ENCODE measurements at regions not wholly inside any gene's neighbourhood (a gene's known extent, or its start where the extent isn't known, plus 50 kb on each side); places are given as distances from the start of the nearest gene placed in this dataset.

DNA sequence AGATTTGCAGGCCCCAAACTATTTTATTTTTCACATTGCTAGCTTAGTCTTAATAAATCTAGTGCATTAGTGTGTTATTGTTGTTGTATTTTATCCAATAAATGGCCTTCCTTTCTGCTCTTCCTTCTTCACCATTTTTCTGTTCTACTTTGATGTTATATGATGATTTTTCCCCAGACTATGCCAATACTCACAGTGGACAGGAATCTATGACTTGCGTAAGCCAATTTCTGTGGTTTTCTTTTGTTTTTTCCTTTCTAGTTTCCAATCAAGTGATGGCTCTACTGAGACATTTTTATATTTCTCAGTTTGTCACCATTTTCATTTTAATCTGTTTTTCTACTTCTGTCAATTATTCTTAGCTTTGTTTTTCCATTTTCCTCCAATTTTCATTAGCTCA, 106.8 kb upstream of the FBXL7 start:
- no peaks in the 10 kb centered on the region for H3K9me3 ChIP-seq
- H3K4me1 ChIP-seq, result no peaks in the 10 kb centered on the region
- no peak for DNase-seq (ENCODE audit: extremely low spot score)
- intact Hi-C loops (cut with DNase I), result no loop called here
- TF ChIP-seq, protein P1, sequence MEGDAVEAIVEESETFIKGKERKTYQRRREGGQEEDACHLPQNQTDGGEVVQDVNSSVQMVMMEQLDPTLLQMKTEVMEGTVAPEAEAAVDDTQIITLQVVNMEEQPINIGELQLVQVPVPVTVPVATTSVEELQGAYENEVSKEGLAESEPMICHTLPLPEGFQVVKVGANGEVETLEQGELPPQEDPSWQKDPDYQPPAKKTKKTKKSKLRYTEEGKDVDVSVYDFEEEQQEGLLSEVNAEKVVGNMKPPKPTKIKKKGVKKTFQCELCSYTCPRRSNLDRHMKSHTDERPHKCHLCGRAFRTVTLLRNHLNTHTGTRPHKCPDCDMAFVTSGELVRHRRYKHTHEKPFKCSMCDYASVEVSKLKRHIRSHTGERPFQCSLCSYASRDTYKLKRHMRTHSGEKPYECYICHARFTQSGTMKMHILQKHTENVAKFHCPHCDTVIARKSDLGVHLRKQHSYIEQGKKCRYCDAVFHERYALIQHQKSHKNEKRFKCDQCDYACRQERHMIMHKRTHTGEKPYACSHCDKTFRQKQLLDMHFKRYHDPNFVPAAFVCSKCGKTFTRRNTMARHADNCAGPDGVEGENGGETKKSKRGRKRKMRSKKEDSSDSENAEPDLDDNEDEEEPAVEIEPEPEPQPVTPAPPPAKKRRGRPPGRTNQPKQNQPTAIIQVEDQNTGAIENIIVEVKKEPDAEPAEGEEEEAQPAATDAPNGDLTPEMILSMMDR (IDR thresholded peaks at IDR 0.05), result no peak
- TF ChIP-seq POLR2A (IDR thresholded peaks at IDR 0.05; ENCODE audit: low read depth) (no peak), POLR2AphosphoS5 (IDR thresholded peaks at IDR 0.05) (no peak), EP300 (IDR thresholded peaks at IDR 0.05) (no peak)
- WGBS, result 96% methylated on average over 1 of the region's 1 CpG
- no peak overlapping the region for H3K27ac ChIP-seq (replicated peaks in 1 of 4)
- H3K4me3 ChIP-seq, result no peak overlapping the region
- no peaks in the 10 kb centered on the region for H3K36me3 ChIP-seq
- no peaks in the 10 kb centered on the region for H3K27me3 ChIP-seq

DNA sequence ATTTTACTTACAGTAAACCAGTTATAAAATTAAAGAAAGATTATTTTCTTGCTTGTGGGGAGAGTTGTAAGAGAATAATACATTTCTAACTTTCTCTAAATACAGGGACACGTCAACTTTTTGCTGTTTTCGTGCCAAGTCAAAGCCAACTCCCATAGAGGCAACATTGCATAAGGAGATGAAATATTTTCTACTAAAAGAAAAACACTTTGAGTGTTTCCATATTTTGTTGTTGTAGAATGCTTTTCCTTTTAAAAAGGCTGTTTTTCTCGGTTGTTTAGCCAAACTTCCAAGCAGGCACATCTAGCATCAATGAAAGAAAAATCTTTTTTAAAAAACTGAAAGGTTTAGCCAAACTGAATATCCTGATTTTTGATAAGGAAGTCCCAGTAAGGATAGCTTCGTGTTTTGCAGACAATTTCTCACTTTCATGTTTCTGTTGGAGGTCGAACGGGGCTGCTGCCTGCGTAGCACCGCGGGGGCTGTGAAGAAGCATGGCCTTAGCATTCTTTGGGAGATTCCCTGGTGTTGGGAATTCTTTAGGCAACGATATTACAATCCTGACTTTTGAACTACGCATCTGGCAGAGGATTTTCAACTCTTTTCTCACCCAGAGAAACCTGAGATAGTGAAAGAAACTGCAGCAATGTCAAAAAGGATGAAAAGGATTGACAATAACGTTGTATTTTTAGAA, 108.1 kb upstream of the FBXL7 start:
- TF ChIP-seq POLR2AphosphoS5 (IDR thresholded peaks at IDR 0.05) (no peak), EP300 (IDR thresholded peaks at IDR 0.05) (no peak), POLR2A (IDR thresholded peaks at IDR 0.05; ENCODE audit: low read depth) (no peak)
- TF ChIP-seq, protein P1 (IDR thresholded peaks at IDR 0.05), result no peak
- intact Hi-C loops (cut with DNase I), result no loop called here
- H3K27ac ChIP-seq (replicated peaks in 1 of 4), result no peak overlapping the region
- WGBS, result 61% methylated on average over 12 of the region's 12 CpGs
- no peak overlapping the region for H3K4me3 ChIP-seq
- no peaks in the 10 kb centered on the region for H3K9me3 ChIP-seq
- no peak for DNase-seq (ENCODE audit: extremely low spot score)
- H3K27me3 ChIP-seq, result no peaks in the 10 kb centered on the region
- no peaks in the 10 kb centered on the region for H3K4me1 ChIP-seq
- no peaks in the 10 kb centered on the region for H3K36me3 ChIP-seq

GRCh38 chr5:15388866-15389265, 111.1 kb upstream of the FBXL7 start:
- H3K36me3 ChIP-seq, result no peaks in the 10 kb centered on the region
- WGBS, result 63% methylated on average over 2 of the region's 2 CpGs
- TF ChIP-seq, protein P1 (IDR thresholded peaks at IDR 0.05), result no peak
- TF ChIP-seq POLR2AphosphoS5 (IDR thresholded peaks at IDR 0.05), result no peak
- no peak for TF ChIP-seq POLR2A (IDR thresholded peaks at IDR 0.05; ENCODE audit: low read depth)
- no peak for TF ChIP-seq EP300 (IDR thresholded peaks at IDR 0.05)
- no peak overlapping the region for H3K4me3 ChIP-seq
- no peaks in the 10 kb centered on the region for H3K9me3 ChIP-seq
- no peaks in the 10 kb centered on the region for H3K27me3 ChIP-seq
- no peak for DNase-seq (ENCODE audit: extremely low spot score)
- no peaks in the 10 kb centered on the region for H3K4me1 ChIP-seq
- intact Hi-C loops (cut with DNase I), result loop anchor here (5.0 to 10.0 kb wide), 2 partner anchors 433 to 606 kb away; no protein-coding TSS in a partner anchor
- no peak overlapping the region for H3K27ac ChIP-seq (replicated peaks in 1 of 4)

DNA sequence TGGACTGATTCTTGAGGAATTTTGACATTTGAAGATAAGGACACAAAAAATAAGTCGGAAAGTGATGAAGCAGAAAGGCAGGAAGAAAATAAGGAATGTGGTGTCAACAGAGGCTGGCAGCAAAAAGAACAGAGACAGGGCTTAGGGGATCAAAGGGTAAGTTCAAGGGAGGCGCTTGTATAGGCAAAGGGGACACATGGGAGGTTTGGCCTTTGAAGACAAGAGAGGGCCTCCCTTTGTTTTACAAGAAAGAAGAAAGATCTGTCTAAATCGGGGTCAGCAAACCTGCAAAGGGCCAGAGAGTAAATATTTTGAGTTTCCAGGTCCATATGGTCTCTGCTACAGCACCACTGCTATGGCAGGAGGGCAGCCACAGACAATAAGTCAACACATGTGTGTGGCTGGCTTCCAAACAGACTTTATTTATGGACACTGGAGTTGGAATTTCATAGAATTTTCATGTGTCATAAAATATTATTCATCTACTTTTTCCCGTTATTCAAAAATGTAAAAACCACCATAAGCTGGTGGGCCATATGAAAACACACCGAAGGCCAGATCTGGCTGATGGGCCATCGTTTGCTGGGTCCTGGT, 112.0 kb upstream of the FBXL7 start:
- Histone ChIP-seq H3K27me3 (no peaks in the 10 kb centered on the region), H3K4me3 (no peak overlapping the region), H3K36me3 (no peaks in the 10 kb centered on the region), H3K4me1 (no peaks in the 10 kb centered on the region), H3K9me3 (no peaks in the 10 kb centered on the region), H3K27ac (replicated peaks in 1 of 4) (no peak overlapping the region)
- WGBS, result 79% methylated on average over 6 of the region's 6 CpGs
- intact Hi-C loops (cut with DNase I), result loop anchor here (5.0 to 10.0 kb wide), 2 partner anchors 434 to 607 kb away; no protein-coding TSS in a partner anchor
- no peak for DNase-seq (ENCODE audit: extremely low spot score)
- TF ChIP-seq POLR2A (IDR thresholded peaks at IDR 0.05; ENCODE audit: low read depth) (no peak), EP300 (IDR thresholded peaks at IDR 0.05) (no peak), POLR2AphosphoS5 (IDR thresholded peaks at IDR 0.05) (no peak)
- TF ChIP-seq, protein P1 (IDR thresholded peaks at IDR 0.05), result no peak

All from esophagus muscularis mucosa (tissue), 4 donors.